Liver (tissue), 7 donors: ENCODE measurements at regions not wholly inside any gene's neighbourhood (a gene's known extent, or its start where the extent isn't known, plus 50 kb on each side); places are given as distances from the start of the nearest gene placed in this dataset.

Source experiments
- DNase-seq: peaks from one replicate; pipeline ENCODE4 v3.0.0-alpha.2; 2017; ENCODE audit warnings: low spot score
- H3K27ac ChIP-seq, 2 donors: one replicate each; pipeline ENCODE4 v1.7.0; 2013; ENCODE audit warnings: inconsistent platforms in 2 of 2, low read length in 2 of 2, control low read depth in 1 of 2, low read depth in 1 of 2, mild to moderate bottlenecking in 1 of 2
- H3K27me3 ChIP-seq, 4 donors: one replicate each; pipeline versions ENCODE4 v1.6.1 to v1.7.0; 2013; ENCODE audit warnings: low read length in 3 of 4, inconsistent platforms in 1 of 4, mild to moderate bottlenecking in 1 of 4, moderate library complexity in 1 of 4; ENCODE audit not compliant: control insufficient read depth in 4 of 4, insufficient read depth in 4 of 4
- H3K36me3 ChIP-seq, 4 donors: one replicate each; pipeline versions ENCODE4 v1.6.1 to v1.7.0; 2013; ENCODE audit warnings: low read length in 3 of 4, mild to moderate bottlenecking in 3 of 4, low read depth in 1 of 4, moderate library complexity in 1 of 4; ENCODE audit not compliant: control insufficient read depth in 4 of 4, insufficient read depth in 3 of 4
- H3K4me1 ChIP-seq, 4 donors: one replicate each; pipeline versions ENCODE4 v1.6.1 to v1.7.0; 2013; ENCODE audit warnings: low read length in 3 of 4, mild to moderate bottlenecking in 3 of 4, moderate library complexity in 1 of 4; ENCODE audit not compliant: control insufficient read depth in 4 of 4, insufficient read depth in 4 of 4
- H3K4me3 ChIP-seq, 3 donors: one replicate each; pipeline versions ENCODE4 v1.6.1 to v1.7.0; 2013; ENCODE audit warnings: low read length in 3 of 3, control low read depth in 1 of 3, low read depth in 1 of 3, mild to moderate bottlenecking in 1 of 3
- H3K9ac ChIP-seq, 2 donors: one replicate each; pipeline ENCODE4 v1.7.0; 2013; ENCODE audit warnings: low read length in 2 of 2, mild to moderate bottlenecking in 2 of 2, moderate library complexity in 2 of 2, control low read depth in 1 of 2, low read depth in 1 of 2
- H3K9me3 ChIP-seq, 4 donors: one replicate each; pipeline versions ENCODE4 v1.6.1 to v1.7.0; 2013; ENCODE audit warnings: low read length in 3 of 4; ENCODE audit not compliant: control insufficient read depth in 4 of 4
- ATF3 ChIP-seq: IDR thresholded peaks from 2 replicates; pipeline ENCODE4 v1.6.1; 2016; ENCODE audit warnings: antibody characterized with exemption
- EGR1 ChIP-seq, 2 donors: IDR thresholded peaks; 2 replicates each; pipeline ENCODE4 v1.6.1; 2016 to 2018; ENCODE audit warnings: antibody characterized with exemption in 2 of 2, low read depth in 2 of 2
- FOXA1 ChIP-seq: IDR thresholded peaks from 2 replicates; pipeline ENCODE4 v1.6.1; 2016; ENCODE audit warnings: antibody characterized with exemption
- FOXA2 ChIP-seq: IDR thresholded peaks from 2 replicates; pipeline ENCODE4 v1.6.1; 2016; ENCODE audit warnings: antibody characterized with exemption
- GABPA ChIP-seq, 2 donors: IDR thresholded peaks in 1 of 2; conservative IDR thresholded peaks in 1 of 2; 2 replicates each; pipeline ENCODE4 v1.6.1; 2016; ENCODE audit warnings: antibody characterized with exemption in 2 of 2, mild to moderate bottlenecking in 1 of 2, moderate library complexity in 1 of 2
- HNF4A ChIP-seq, 2 donors: conservative IDR thresholded peaks; 2 replicates each; pipeline ENCODE4 v1.6.1; 2016; ENCODE audit warnings: antibody characterized with exemption in 2 of 2, mild to moderate bottlenecking in 2 of 2
- HNF4G ChIP-seq: IDR thresholded peaks from 2 replicates; pipeline ENCODE4 v1.6.1; 2016; ENCODE audit warnings: antibody characterized with exemption
- JUND ChIP-seq, 2 donors: IDR thresholded peaks; 2 replicates each; pipeline ENCODE4 v1.6.1; 2016; ENCODE audit warnings: antibody characterized with exemption in 2 of 2
- MAX ChIP-seq: IDR thresholded peaks from 2 replicates; pipeline ENCODE4 v1.6.1; 2016; ENCODE audit warnings: antibody characterized with exemption
- NR2F2 ChIP-seq: IDR thresholded peaks from 2 replicates; pipeline ENCODE4 v1.6.1; 2016; ENCODE audit warnings: antibody characterized with exemption
- RAD21 ChIP-seq, 2 donors: IDR thresholded peaks; 2 replicates each; pipeline ENCODE4 v1.6.1; 2016; ENCODE audit warnings: antibody characterized with exemption in 2 of 2, mild to moderate bottlenecking in 2 of 2
- RXRA ChIP-seq, 2 donors: IDR thresholded peaks; 2 replicates each; pipeline ENCODE4 v1.6.1; 2017 to 2018; ENCODE audit warnings: antibody characterized with exemption in 2 of 2, mild to moderate bottlenecking in 1 of 2
- SP1 ChIP-seq: IDR thresholded peaks from 2 replicates; pipeline ENCODE4 v1.6.1; 2018; ENCODE audit warnings: antibody characterized with exemption, mild to moderate bottlenecking
- TAF1 ChIP-seq: conservative IDR thresholded peaks from 2 replicates; pipeline ENCODE4 v1.6.1; 2016; ENCODE audit warnings: antibody characterized with exemption, mild to moderate bottlenecking
- YY1 ChIP-seq: IDR thresholded peaks from 2 replicates; pipeline ENCODE4 v1.6.1; 2016; ENCODE audit warnings: antibody characterized with exemption, mild to moderate bottlenecking
- ZBTB33 ChIP-seq: IDR thresholded peaks from 2 replicates; pipeline ENCODE4 v1.6.1; 2016; ENCODE audit warnings: antibody characterized with exemption
- WGBS: extraction: QIAGEN DNeasy Blood & Tissue Kit; methylation state at CpG from one replicate; pipeline ENCODE4 v1.1.7; 2013; 5-methylcytosine and 5-hydroxymethylcytosine counted together
- TF ChIP-seq, protein P1 (sequence below): IDR thresholded peaks from 2 replicates; pipeline ENCODE4 v1.6.1; 2016; ENCODE audit warnings: antibody characterized with exemption, mild to moderate bottlenecking
- donor health status: healthy.
- donor health status: healthy.
- donor health status: healthy.
- donor health status: healthy.

DNA sequence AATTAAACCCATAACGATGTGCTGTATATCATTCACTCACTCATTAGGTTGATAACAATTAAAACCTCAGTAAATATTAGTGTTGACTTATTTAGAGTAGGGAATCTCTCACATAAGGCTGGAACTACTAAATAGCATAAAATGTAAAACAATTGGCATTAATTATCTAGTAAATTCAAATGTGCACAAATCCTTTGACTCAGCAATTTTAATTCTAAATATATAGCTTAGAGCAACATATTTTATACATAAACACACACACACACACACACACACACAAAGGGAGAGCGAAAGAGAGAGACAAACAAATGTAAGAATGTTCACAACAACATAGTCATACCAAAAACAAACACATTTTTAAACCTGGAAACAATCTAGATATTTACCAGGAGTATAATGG lies 443.1 kb upstream of the KCNH7 start:
- TF ChIP-seq FOXA1 (no peak), HNF4A (conservative IDR thresholded peaks at IDR 0.05) (no peak), YY1 (no peak), EGR1 (IDR thresholded peaks at IDR 0.05; ENCODE audit: low read depth in 2 of 2) (no peak), TAF1 (no peak), SP1 (no peak), FOXA2 (no peak), HNF4G (no peak), JUND (IDR thresholded peaks at IDR 0.05) (no peak)
- no peaks in the 10 kb centered on the region for H3K9me3 ChIP-seq
- no peak for DNase-seq
- H3K9ac ChIP-seq: no peak overlapping the region
- no peaks in the 10 kb centered on the region for H3K4me1 ChIP-seq
- H3K36me3 ChIP-seq: no peaks in the 10 kb centered on the region
- H3K27ac ChIP-seq: no peak overlapping the region
- H3K4me3 ChIP-seq: no peak overlapping the region
- 73% methylated on average over 2 of the region's 2 CpGs for WGBS
- no peaks in the 10 kb centered on the region for H3K27me3 ChIP-seq

GRCh38 chr2:163269374-163270021 lies 430.9 kb upstream of the KCNH7 start:
- Histone ChIP-seq H3K9me3 (peaks cover 0 to 1% (median 0%) of the 10 kb centered on the region in 4 donors), H3K36me3 (no peaks in the 10 kb centered on the region), H3K27ac (no peak overlapping the region), H3K9ac (no peak overlapping the region), H3K4me1 (no peaks in the 10 kb centered on the region), H3K4me3 (no peak overlapping the region), H3K27me3 (no peaks in the 10 kb centered on the region)
- 91% methylated on average over 9 of the region's 9 CpGs for WGBS
- no peak for DNase-seq
- TF ChIP-seq JUND (IDR thresholded peaks at IDR 0.05): no peak
- no peak for TF ChIP-seq RAD21 (IDR thresholded peaks at IDR 0.05)
- no peak for TF ChIP-seq GABPA (IDR thresholded peaks at IDR 0.05 in 1 of 2, conservative IDR thresholded peaks at IDR 0.05 in 1 of 2)
- no peak for TF ChIP-seq ZBTB33
- TF ChIP-seq MAX: no peak
- no peak for TF ChIP-seq HNF4A (conservative IDR thresholded peaks at IDR 0.05)
- no peak for TF ChIP-seq YY1
- TF ChIP-seq TAF1: no peak
- TF ChIP-seq SP1: no peak
- no peak for TF ChIP-seq FOXA1
- no peak for TF ChIP-seq ATF3
- TF ChIP-seq EGR1 (IDR thresholded peaks at IDR 0.05; ENCODE audit: low read depth in 2 of 2): no peak
- no peak for TF ChIP-seq RXRA (IDR thresholded peaks at IDR 0.05)
- TF ChIP-seq, protein P1, sequence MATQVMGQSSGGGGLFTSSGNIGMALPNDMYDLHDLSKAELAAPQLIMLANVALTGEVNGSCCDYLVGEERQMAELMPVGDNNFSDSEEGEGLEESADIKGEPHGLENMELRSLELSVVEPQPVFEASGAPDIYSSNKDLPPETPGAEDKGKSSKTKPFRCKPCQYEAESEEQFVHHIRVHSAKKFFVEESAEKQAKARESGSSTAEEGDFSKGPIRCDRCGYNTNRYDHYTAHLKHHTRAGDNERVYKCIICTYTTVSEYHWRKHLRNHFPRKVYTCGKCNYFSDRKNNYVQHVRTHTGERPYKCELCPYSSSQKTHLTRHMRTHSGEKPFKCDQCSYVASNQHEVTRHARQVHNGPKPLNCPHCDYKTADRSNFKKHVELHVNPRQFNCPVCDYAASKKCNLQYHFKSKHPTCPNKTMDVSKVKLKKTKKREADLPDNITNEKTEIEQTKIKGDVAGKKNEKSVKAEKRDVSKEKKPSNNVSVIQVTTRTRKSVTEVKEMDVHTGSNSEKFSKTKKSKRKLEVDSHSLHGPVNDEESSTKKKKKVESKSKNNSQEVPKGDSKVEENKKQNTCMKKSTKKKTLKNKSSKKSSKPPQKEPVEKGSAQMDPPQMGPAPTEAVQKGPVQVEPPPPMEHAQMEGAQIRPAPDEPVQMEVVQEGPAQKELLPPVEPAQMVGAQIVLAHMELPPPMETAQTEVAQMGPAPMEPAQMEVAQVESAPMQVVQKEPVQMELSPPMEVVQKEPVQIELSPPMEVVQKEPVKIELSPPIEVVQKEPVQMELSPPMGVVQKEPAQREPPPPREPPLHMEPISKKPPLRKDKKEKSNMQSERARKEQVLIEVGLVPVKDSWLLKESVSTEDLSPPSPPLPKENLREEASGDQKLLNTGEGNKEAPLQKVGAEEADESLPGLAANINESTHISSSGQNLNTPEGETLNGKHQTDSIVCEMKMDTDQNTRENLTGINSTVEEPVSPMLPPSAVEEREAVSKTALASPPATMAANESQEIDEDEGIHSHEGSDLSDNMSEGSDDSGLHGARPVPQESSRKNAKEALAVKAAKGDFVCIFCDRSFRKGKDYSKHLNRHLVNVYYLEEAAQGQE: no peak
- TF ChIP-seq NR2F2: no peak
- TF ChIP-seq FOXA2: no peak
